NCI-H2029 treated with DMSO at 0.1 percent for 48 hours (cell line): ENCODE measurements at regions not wholly inside any gene's neighbourhood (a gene's known extent, or its start where the extent isn't known, plus 50 kb on each side); places are given as distances from the start of the nearest gene placed in this dataset.

ENCODE experiments used
- DNase-seq: peaks from one replicate; lab custom pipeline; 2025; lab: John Stamatoyannopoulos, UW

DNA sequence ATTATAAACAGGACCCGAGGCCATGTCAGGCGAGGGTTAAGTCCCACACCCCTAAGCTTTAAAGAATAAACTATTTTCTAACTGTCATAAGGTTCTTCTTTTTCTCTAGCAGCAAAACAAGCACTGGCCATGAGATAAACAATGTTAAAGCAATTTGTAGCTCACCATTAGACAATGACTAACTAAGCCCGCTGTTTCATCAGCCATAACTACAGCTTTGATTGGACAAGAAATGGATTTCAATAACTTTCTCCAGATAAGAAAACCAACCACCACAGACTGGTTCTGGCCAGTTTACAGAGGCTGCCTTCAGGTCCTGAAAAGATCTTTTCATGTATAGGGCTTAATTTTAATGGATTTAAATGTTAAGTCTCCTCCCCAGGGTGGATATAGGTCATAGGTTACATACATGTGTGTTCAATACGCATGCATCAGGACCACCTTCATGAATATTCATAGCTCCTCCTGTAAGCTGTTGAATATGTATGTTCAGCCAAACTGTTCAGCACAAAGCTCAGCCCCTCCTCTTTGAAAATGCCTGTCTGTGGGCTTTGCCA lies 108.7 kb upstream of the RAB6C start:
- no peak for DNase-seq

DNA sequence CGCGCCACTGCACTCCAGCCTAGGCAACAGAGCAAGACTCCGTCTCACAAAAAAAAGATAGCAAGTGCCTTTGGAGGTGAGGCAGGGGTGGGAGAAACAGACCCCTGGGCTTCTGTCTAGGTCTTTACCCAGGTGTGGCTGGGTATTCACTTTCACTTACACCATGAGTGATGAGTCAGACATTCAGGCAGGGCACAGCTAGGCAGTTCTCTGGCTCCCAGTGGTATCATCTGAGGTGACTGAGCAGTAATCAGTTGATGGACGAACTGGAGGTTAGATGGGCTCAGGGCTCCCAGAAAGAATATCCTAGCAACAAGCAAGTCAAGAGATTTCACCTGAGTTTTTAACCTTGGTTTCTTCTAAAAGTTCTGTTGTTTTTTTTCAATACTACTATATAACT lies 107.0 kb upstream of the RAB6C start:
- DNase-seq, result no peak

GRCh38 chr2:129876541-129876940 lies 102.9 kb upstream of the RAB6C start:
- no peak for DNase-seq

GRCh38 chr2:129877289-129877741 lies 102.2 kb upstream of the RAB6C start:
- peak; percentile 40 for DNase-seq

DNA sequence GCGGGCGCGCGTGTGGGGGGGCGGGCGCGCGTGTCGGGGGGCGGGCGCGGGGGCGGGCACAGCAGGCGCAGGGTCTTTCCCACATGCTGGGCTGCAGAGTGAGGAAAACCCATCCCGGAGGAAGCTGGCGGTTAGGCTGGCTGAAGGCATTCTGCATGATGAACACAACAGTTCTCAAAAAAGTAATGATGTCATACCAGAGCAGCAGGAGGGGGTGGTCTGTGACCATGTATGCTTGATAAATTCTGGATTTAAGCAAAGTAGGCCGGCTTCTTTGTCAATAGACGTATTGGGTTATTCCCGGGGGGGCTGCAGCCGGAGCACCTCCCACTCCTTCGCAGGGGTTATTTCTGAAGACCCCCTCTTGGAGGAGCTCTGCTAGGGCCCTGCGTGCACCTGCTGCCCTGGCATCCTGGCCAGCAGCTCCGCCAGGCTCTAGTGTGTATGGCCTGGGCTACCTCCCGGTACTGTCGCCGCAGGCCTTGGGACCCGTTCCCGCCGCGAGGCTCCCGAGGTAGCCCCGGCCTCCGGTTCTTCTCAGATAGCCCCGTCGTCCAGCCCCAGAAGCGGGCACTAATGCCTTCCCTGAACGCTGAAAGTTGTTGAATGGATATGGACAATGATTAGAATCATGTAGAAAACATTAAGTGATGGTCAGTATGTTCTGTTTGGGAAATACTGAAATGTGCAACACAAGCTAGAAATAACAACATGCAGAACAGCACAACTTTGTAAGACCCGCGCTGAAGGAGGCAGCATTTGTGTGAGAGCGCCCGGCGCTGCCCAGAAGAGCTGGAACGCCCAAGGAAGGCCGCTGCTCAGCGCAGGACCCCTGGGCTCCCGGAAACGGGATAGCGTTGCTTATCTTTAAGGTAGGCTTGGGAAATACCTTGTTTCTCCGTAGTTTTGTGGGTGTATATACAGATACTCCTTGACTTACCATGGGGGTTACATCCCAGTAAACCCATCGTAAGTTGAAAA lies 101.4 kb upstream of the RAB6C start:
- DNase-seq, result no peak

DNA sequence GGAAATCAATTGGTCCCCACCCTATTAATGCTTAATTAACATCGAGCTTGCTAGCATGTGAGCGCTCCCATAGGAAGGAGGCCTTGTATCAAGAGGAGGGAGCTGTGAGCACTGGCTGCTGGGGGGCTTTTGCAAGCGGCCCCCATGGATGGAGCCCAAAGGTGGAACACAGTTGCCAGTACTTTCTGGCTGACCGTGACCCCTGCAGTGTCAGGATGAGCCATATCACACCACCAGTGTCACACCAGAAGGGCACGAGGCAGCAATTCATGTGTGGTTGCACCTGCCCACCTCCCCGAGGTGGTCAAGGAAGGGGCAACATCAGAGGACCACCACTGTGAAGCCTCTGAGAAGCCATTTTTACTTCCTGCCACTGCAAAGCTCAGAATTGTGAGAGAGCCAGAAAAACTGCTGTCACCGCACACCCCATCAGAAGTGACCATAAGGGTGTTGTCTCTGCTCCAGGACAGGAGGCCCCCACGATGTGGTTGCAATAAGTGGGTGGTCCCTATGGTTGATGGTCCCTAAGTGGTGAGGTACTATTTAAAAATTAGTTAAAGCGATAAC lies 99.8 kb upstream of the RAB6C start:
- DNase-seq, result no peak

- DNase-seq, result no peak
These were observed 99.2 kb upstream of the RAB6C start for GRCh38 chr2:129880309-129880708.

- DNase-seq, result no peak
These were observed 98.5 kb upstream of the RAB6C start for GRCh38 chr2:129880971-129881370.

DNA sequence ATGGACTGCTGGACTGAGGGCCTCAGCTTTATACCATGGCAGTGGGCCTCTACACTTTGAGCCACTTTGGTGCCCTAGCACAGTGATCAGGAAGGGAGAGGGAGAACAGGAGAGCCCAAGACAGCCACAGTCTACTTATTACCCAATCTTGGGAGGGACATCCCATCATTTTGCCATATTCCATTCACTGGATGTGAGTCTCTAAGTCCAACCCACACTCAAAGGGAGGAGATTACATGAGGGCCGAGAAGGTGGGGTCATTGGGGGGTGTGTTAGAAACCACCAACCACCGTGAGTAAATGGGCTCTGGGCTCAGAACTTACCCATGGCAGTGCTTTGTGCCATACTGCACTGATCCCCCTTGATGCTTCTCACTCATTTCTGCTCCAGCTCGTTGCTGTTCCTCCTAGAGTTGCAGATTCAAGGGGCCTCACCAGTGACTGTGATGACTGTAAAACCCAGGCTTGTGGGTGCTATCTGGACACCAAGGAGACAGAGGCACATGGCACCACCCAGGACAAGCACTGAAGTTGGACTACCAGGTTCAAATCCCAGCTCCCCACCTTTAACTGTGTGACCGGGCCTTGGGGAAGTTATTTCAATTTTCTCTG lies 97.6 kb upstream of the RAB6C start:
- no peak for DNase-seq

DNA sequence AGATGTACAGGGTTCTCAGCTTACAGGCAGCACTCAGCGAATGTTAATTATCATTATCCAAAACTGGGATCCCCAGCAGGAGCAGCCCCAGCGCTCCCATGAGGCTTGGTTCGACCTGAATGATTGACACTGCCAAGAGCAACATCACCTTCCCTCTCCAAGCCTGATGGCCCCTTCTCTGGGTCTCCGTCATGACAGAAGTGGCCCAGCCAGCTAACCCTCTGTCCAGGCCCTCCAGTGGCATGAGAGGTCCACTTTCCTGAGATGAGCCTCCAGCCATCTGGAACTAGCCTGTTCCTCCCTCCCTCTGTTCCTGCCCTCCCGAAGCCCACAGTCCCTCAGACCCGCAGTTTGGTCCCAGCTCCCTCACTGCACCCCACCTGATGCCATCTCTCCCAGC lies 97.0 kb upstream of the RAB6C start:
- DNase-seq, result no peak

GRCh38 chr2:129883121-129883520 lies 96.3 kb upstream of the RAB6C start:
- no peak for DNase-seq

DNA sequence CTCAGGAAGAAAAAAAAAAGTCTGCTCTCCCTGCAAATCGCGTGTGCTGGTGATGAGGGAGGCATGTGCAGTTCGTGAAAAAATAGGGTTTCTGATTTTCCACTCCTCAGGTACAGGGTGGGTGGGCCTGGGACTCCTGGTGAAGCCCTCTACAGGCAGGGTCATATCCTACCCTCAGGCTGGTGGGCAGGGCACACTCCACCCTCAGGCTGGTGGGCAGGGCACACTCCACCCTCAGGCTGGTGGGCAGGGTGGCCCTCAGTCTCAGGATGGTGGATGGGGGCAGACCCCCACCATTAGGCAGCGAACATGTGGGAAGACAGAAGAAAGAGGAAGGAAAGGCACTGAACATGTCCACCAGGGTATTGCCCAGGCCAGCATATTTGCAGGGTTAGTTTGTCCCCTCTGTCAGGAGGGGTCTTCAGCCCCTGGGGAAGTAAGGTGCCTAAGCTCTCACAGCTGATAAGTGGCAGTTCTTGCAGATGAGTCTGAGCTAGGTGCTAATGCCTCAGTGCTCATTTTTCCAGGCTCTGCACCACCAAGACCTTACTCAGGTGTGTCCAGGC lies 95.2 kb upstream of the RAB6C start:
- no peak for DNase-seq

DNA sequence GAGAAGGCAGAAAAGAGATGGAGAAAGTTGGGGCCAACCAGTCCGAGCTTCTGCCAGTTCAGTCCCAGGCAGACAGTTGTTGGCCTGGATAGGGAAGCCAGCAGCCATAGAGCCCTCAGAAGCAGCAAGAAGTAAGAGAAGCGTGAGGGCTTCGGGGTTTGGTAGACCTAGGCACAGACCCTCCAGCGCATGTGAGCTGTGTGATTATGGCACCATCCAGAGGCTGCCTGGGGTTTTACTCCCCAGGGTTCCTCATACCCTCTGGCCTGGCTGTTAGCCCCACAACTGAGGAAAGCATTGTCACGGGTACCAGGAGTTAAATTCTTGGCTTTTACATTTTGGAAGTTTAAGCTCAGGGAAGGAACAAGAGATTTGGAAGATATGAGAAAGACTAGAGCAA lies 93.7 kb upstream of the RAB6C start:
- no peak for DNase-seq

- no peak for DNase-seq
These were observed 91.7 kb upstream of the RAB6C start for GRCh38 chr2:129887688-129888266.

DNA sequence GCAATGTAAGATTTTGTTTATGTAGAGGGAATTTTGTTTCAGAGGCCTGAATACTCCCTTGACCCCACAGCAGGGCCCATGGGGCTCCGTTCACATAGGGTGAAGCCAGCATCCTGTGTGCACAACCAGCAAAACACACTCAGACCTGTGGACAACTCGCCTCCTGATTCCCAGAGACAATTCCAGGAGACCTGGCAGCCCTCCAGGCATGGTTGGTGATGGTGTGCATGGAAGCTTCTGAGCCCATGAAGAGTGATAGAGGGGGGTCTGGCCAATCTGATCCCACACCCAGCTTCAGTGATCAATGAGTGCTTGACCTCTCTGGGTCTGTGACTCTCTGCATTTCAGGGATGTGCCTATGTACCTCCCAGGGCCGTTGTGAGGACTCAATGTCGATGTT lies 91.0 kb upstream of the RAB6C start:
- DNase-seq, result no peak

DNA sequence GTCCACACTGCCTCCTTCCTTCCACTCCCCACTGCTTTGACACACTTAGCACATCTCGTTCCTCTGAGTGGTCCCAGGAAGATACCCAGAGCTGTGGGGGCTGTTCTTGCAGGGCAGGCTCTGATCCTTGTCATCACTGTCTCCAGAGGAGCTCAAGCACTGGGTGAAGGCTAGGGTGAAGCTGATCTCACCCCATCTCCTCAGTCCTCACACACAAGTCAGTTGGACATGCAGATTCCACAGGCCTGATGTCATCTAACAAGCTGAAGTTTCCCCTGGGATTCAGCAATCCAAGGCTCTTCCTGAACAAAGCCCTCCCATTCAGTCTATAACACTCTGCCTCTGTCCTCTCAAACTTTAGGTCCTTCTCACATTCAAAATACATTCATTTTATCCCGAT lies 90.6 kb upstream of the RAB6C start:
- DNase-seq, result no peak

DNA sequence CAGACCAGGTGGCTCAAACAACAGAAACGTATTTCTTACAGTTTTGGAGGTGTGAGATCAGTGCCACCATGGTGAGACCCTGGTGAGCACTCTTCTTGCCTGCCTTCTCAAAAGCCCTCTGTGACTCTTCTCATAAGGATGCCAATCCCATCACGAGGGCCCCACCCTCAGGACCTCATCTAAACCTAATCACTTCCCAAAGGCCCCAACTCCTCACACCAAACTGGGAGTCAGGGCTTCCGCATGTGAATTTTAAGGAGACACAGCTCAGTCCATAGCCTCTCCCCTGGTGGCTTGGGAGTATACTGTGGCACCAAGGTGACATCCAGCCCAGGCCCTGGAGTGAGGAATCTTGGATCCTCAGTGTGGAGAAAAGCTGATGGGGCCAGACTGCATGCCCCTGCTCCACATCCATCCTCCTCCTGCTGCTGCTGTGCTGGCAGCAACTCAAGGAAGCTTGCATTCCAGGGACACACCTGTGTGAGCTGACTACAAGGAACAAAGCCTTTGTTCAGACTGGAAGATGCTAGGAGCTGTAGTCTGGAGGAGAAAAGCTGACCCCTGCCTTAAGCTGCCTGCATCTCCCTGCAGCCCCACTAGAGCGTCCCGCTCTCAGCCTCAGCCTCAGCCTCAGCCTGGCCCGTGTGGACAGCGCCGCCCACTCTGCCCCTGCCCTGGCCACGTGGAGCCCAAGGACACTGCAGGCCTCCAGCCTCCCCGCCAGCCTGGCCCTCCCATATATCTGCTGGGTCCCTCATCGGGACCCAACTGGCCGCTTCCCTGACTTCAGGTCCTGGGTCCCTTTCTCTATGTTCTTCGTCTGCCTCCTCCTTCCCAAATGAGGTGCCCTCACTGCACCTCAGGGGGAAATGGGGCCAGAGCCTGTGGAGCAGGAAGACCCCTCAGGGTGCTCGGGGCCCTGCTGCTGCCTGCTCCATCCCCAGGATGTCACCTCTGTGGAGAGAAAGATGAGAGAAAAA lies 87.8 kb upstream of the RAB6C start:
- DNase-seq, result no peak

DNA sequence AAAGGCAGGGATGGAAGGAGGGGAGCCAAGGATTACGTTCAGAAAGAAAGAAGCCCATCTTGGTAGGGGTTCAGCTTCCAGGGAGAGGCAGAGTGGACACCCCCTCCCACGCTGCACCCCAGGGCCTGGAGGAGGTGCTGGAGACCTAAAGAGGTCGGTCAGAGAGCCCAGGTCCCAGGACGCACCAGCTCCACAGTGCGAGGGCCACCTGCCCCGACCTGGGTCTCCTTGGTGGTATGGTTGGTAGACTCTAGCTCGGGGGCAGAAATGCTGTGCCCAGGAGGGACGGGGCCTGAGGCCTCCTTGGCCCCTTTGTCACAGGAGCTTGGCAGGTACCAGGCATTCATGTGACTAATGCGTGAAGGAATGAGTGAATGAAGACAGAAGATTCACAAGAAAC lies 87.1 kb upstream of the RAB6C start:
- no peak for DNase-seq

DNA sequence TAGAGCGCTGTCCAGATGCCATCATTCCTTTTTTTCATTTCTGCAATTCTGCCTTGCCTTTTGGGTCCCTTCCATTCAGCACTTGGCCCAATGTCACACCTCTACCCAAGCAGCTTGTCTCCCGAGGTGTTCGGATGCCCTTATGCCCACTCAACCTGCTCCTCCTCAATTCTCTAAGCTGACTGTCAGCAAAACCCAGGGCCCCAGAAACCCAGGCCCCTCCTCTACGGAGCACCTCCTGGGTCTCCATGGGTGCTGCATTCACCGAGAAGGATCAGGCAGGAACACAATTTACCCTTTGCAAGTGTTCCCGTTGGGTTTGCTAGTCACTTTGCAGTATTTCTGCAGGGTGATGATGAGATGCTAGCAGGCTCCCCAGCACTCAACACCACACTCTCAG lies 86.7 kb upstream of the RAB6C start:
- no peak for DNase-seq

GRCh38 chr2:129893244-129893643 lies 86.2 kb upstream of the RAB6C start:
- DNase-seq, result no peak

- DNase-seq, result no peak
These were observed 84.8 kb upstream of the RAB6C start for GRCh38 chr2:129894616-129895015.
